ENCODE measurements at regions not wholly inside any gene's neighbourhood (a gene's known extent, or its start where the extent isn't known, plus 50 kb on each side); places are given as distances from the start of the nearest gene placed in this dataset.

- H3T11ph ChIP-seq (ENCODE audit: low read length): no peak overlapping the region
- no peak overlapping the region for H3K23ac ChIP-seq (ENCODE audit: insufficient read length, low read depth, low read length)
- H2AK5ac ChIP-seq (ENCODE audit: insufficient read length, low read length): no peak overlapping the region
- no peak overlapping the region for H2BK5ac ChIP-seq (ENCODE audit: insufficient read length, low read length)
- DNase-seq: no peak
- H3K9ac ChIP-seq (ENCODE audit: extremely low read depth, insufficient read length, low read length): no peak overlapping the region
- Mint-ChIP-seq H3K4me3 (no peak overlapping the region; a peak in 1 of 5 replicates), H3K9me3 (no peaks in the 10 kb centered on the region), H3K27ac (no peak overlapping the region), H3K4me1 (peaks cover 14 to 15% of the 10 kb centered on the region in 2 experiments), H3K27me3 (ENCODE audit: low read depth) (peaks cover 4% of the 10 kb centered on the region; the same call in 1 of the 2 replicates), H3K36me3 (ENCODE audit: insufficient read depth in 1 of 3, low read depth in 3 of 3) (no peaks in the 10 kb centered on the region)
- H4K20me1 ChIP-seq (ENCODE audit: control insufficient read depth, insufficient read depth, insufficient read length): no peaks in the 10 kb centered on the region
- H3K9me3 ChIP-seq (ENCODE audit: control insufficient read depth, low read depth, low read length): no peaks in the 10 kb centered on the region
- H4K91ac ChIP-seq (ENCODE audit: insufficient read length, low read depth, low read length): no peak overlapping the region
- H3K4me1 ChIP-seq (ENCODE audit: insufficient read depth, low read length): peaks cover 5% of the 10 kb centered on the region; the same call in 1 of the 2 replicates
- H3K79me1 ChIP-seq (ENCODE audit: insufficient read depth, low read depth, low read length, poor library complexity, severe bottlenecking): no peaks in the 10 kb centered on the region
- no peak overlapping the region for H3K14ac ChIP-seq (ENCODE audit: insufficient read depth, low read length)
- no peak overlapping the region for H4K8ac ChIP-seq (replicated peaks; ENCODE audit: insufficient read length, low read depth, low read length)
- no peak overlapping the region for H2BK20ac ChIP-seq (ENCODE audit: low read depth, low read length, poor library complexity, severe bottlenecking)
- H3K56ac ChIP-seq (ENCODE audit: insufficient read length, low read depth, low read length): no peak overlapping the region
- H3K4ac ChIP-seq (ENCODE audit: low read depth, low read length): no peak overlapping the region
- no peak overlapping the region for H3K18ac ChIP-seq (ENCODE audit: insufficient read length, low read depth, low read length)
- no peak overlapping the region for H2AFZ ChIP-seq (ENCODE audit: low read length)
- TF ChIP-seq CTCF (conservative IDR thresholded peaks at IDR 0.05): no peak
- no peaks in the 10 kb centered on the region for H3K79me2 ChIP-seq (ENCODE audit: insufficient read depth, low read length)
- no peak overlapping the region for H3K4me2 ChIP-seq (ENCODE audit: insufficient read depth, insufficient read length, low read length)
- H3K27ac ChIP-seq (ENCODE audit: insufficient read length, low read depth, low read length): no peak overlapping the region
- H2BK12ac ChIP-seq (ENCODE audit: insufficient read length, low read depth, low read length): no peak overlapping the region
- H2BK15ac ChIP-seq (ENCODE audit: low read depth, low read length): no peak overlapping the region
- no peaks in the 10 kb centered on the region for H3K23me2 ChIP-seq (ENCODE audit: insufficient read length, low read depth, low read length, poor library complexity, severe bottlenecking)
- no peak overlapping the region for H2BK120ac ChIP-seq (ENCODE audit: low read depth, low read length, poor library complexity, severe bottlenecking)
- no peak overlapping the region for H4K5ac ChIP-seq (ENCODE audit: insufficient read length, low read depth, low read length)
- no peaks in the 10 kb centered on the region; the same call in 1 of the 2 replicates for H3K27me3 ChIP-seq (ENCODE audit: insufficient read depth, low read length)
- no CpG with 5 or more reads among the region's 9 CpGs for WGBS (ENCODE audit: extremely low coverage, insufficient read length, low lambda C conversion rate)
Measured at GRCh38 chr5:73322437-73323076, 126.0 kb downstream of the FOXD1 start.

All from H9 (cell line).